PFSK-1 (cell line): ENCODE measurements at regions not wholly inside any gene's neighbourhood (a gene's known extent, or its start where the extent isn't known, plus 50 kb on each side); places are given as distances from the start of the nearest gene placed in this dataset.

Experiments
- FOXP2 ChIP-seq: optimal IDR thresholded peaks from 2 replicates; pipeline ENCODE3; 2011; ENCODE audit warnings: borderline replicate concordance, control low read depth, inconsistent platforms; ENCODE audit not compliant: insufficient read depth; ENCODE audit errors: extremely low read length, extremely low read depth
- POLR2AphosphoS5 ChIP-seq: IDR thresholded peaks from 2 replicates; pipeline ENCODE4 v1.6.1; 2012; ENCODE audit warnings: low read depth, mild to moderate bottlenecking, control low read depth, low read length, moderate library complexity
- SIN3A ChIP-seq: IDR thresholded peaks from 2 replicates; pipeline ENCODE4 v1.6.1; 2012; ENCODE audit warnings: mild to moderate bottlenecking, low read length, moderate library complexity, borderline replicate concordance; ENCODE audit not compliant: insufficient read depth
- TAF1 ChIP-seq: IDR thresholded peaks from 2 replicates; pipeline ENCODE4 v1.6.1; 2012; ENCODE audit warnings: low read length, control low read depth, borderline replicate concordance; ENCODE audit not compliant: insufficient read depth
- TF ChIP-seq, protein P1 (sequence below), 2 experiments: IDR thresholded peaks; 2 replicates each; pipeline versions ENCODE4 v1.6.1 to v1.8.0; 2011 to 2012; ENCODE audit warnings: low read depth in 2 of 2, low read length in 2 of 2, control low read depth in 1 of 2, inconsistent platforms in 1 of 2, mild to moderate bottlenecking in 1 of 2, moderate library complexity in 1 of 2; ENCODE audit not compliant: insufficient read depth in 1 of 2

DNA sequence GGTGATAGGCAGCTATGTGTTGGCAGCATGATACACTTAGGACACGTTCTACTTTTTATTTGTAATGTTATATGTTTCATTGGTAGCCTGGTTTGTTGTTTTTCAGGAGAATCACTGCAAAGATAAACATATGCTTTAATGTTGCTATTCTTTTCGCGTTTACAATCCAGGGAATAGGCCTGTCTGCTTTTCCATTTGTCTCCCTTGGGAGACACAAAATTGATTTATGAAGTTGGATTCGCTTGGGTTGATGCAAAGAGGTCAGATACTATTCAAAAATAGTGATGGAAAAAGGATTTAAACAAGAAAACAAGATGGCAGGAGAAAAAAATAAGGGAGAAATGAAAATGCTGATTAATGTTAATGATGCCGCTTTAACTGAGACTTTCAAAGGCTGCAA, 179.5 kb upstream of the SOX4 start:
- TF ChIP-seq POLR2AphosphoS5 (no peak), SIN3A (no peak), FOXP2 (no peak), TAF1 (no peak)
- TF ChIP-seq, protein P1, sequence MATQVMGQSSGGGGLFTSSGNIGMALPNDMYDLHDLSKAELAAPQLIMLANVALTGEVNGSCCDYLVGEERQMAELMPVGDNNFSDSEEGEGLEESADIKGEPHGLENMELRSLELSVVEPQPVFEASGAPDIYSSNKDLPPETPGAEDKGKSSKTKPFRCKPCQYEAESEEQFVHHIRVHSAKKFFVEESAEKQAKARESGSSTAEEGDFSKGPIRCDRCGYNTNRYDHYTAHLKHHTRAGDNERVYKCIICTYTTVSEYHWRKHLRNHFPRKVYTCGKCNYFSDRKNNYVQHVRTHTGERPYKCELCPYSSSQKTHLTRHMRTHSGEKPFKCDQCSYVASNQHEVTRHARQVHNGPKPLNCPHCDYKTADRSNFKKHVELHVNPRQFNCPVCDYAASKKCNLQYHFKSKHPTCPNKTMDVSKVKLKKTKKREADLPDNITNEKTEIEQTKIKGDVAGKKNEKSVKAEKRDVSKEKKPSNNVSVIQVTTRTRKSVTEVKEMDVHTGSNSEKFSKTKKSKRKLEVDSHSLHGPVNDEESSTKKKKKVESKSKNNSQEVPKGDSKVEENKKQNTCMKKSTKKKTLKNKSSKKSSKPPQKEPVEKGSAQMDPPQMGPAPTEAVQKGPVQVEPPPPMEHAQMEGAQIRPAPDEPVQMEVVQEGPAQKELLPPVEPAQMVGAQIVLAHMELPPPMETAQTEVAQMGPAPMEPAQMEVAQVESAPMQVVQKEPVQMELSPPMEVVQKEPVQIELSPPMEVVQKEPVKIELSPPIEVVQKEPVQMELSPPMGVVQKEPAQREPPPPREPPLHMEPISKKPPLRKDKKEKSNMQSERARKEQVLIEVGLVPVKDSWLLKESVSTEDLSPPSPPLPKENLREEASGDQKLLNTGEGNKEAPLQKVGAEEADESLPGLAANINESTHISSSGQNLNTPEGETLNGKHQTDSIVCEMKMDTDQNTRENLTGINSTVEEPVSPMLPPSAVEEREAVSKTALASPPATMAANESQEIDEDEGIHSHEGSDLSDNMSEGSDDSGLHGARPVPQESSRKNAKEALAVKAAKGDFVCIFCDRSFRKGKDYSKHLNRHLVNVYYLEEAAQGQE (IDR thresholded peaks at IDR 0.05; ENCODE audit: insufficient read depth in 1 of 2, low read depth in 2 of 2, low read length in 2 of 2): no peak

DNA sequence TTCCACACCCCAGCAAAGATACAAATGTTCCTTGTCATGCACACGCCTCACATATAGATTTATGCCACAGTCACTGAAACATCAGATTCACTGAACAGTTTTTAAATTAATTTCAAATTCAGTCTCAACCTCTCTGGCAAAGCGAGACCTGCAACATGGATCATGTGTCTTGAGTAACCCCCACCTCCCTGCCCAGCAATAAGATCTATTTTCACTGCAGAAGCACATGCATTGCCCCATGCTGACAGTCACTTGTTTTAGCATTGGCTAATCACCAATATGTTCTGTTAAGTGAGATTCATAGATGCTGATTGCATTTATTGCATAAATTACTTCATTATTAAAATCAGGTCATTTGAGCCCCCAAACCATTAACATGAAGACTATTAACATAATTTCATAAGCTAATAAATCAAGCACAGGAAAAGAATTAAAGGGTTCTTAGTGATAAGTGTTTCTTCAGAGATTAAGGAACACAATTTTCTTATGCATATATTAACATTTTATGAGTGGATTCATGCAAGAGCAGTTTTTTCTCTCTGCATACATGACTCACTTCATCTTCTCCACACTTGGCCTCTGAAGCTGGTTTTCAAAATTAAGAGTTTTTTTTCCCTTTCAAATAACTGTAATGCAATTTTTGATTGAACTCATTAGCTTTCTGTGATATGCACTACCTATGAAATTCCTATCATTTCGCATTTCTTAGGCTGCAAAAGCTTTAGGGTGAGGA, 173.2 kb upstream of the SOX4 start:
- no peak for TF ChIP-seq FOXP2
- TF ChIP-seq, protein P1 (IDR thresholded peaks at IDR 0.05; ENCODE audit: insufficient read depth in 1 of 2, low read depth in 2 of 2, low read length in 2 of 2): no peak
- TF ChIP-seq SIN3A: no peak
- TF ChIP-seq TAF1: no peak
- no peak for TF ChIP-seq POLR2AphosphoS5

DNA sequence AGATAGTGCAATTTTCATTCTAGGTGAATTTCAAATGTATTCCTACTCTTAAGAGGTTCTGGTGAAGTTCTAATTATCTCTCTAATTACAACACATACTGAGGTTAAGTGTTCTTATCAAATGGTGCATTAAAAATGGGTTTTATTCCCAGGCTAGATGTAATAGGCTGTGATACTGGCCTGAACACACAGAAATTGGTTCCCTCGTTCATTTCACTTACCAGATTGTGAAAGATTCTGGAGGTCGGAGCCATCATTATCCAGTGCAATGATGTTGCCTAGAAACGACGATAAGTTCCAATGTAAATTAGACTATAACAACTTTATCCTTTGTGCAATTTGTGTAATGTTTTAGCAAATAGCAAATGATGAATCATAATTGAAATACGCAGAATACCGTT, 172.6 kb upstream of the SOX4 start:
- TF ChIP-seq POLR2AphosphoS5: no peak
- no peak for TF ChIP-seq SIN3A
- no peak for TF ChIP-seq TAF1
- TF ChIP-seq FOXP2: no peak
- TF ChIP-seq, protein P1 (IDR thresholded peaks at IDR 0.05; ENCODE audit: insufficient read depth in 1 of 2, low read depth in 2 of 2, low read length in 2 of 2): no peak

DNA sequence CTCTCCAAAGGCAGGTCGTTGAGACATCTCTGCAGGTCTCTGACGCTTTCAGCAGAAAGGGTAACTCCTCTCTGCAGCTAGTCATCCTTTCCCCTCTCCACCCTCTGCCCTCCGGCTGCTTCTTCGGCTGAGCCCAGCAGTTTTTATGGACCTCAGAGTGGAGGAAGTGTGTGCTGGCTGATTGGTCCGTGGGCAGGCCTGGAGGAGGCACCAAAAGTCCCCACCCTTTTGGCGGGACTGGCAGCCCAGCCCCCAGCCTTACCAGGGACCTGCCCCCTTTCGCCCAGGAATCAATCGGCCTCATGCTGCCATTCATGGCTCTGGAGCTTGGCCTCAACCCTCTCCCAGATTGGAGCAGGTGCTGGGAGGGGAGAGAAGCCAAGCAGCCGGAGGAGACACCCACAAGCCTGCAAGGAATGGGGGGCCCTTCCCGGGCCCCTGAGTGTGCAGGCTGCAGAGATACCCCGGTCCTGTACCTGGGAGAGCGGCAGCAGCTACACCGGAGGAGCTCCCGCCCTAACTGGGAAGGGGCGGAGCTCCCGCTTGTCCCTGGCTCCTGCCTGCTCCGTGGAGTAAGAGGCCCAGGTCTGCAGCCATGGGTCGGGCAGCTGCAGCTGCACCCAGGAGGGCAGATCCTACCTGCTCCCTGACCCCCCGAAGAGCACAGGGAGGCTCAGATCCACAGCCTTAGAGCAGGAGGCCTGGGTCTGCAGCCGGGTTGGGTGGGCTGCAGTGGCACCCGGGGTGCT, 170.3 kb upstream of the SOX4 start:
- TF ChIP-seq SIN3A (no peak), TAF1 (no peak), FOXP2 (no peak), POLR2AphosphoS5 (no peak)
- TF ChIP-seq, protein P1 (IDR thresholded peaks at IDR 0.05; ENCODE audit: insufficient read depth in 1 of 2, low read depth in 2 of 2, low read length in 2 of 2): no peak
